ENCODE measurements at regions not wholly inside any gene's neighbourhood (a gene's known extent, or its start where the extent isn't known, plus 50 kb on each side); places are given as distances from the start of the nearest gene placed in this dataset.
"Not testable (repeated sequence)": the region's sequence is repeated elsewhere in the genome, so short reads cannot be mapped to it uniquely, and the experiment has no call there.

GRCh38 chr1:157348538-157349480, 203.5 kb downstream of the FCRL5 start:
- Mint-ChIP-seq H3K27me3 (peaks cover 60% of the 10 kb centered on the region), H3K27ac (no peak overlapping the region), H3K9me3 (peaks cover 9% of the 10 kb centered on the region), H3K4me3 (no peak overlapping the region), H3K36me3 (ENCODE audit: low read depth) (no peaks in the 10 kb centered on the region), H3K4me1 (ENCODE audit: low read depth) (no peaks in the 10 kb centered on the region)
- DNase-seq (no peak), ATAC-seq (ENCODE audit: poor library complexity) (no peak)
- no peaks in the 10 kb centered on the region for H3K4me1 ChIP-seq (ENCODE audit: insufficient read depth, low read length)
- H3K9me3 ChIP-seq (ENCODE audit: control insufficient read depth in 1 of 2, insufficient read depth in 1 of 2, low read length in 2 of 2): no peaks in the 10 kb centered on the region
- H3K27ac ChIP-seq (ENCODE audit: low read depth in 1 of 2, low read length in 2 of 2): no peak overlapping the region
- POLR2A ChIA-PET: no interaction called here
- CTCF ChIA-PET: no interaction called here
- TF ChIP-seq CTCF (IDR thresholded peaks at IDR 0.05): no peak
- no peak overlapping the region for H3K4me3 ChIP-seq (ENCODE audit: low read length)
- no peaks in the 10 kb centered on the region for H3K36me3 ChIP-seq (ENCODE audit: insufficient read depth, low read length)
- peaks cover 13 to 17% of the 10 kb centered on the region in 2 experiments for H3K27me3 ChIP-seq (ENCODE audit: control insufficient read depth in 1 of 2, insufficient read depth in 2 of 2, low read length in 2 of 2)
- intact Hi-C loops (cut with DNase I, micrococcal nuclease): no loop called here

- Histone ChIP-seq H3K36me3 (ENCODE audit: insufficient read depth, low read length) (no peaks in the 10 kb centered on the region), H3K27me3 (ENCODE audit: control insufficient read depth in 1 of 2, insufficient read depth in 2 of 2, low read length in 2 of 2) (peaks cover 7 to 17% of the 10 kb centered on the region in 2 experiments), H3K4me1 (ENCODE audit: insufficient read depth, low read length) (no peaks in the 10 kb centered on the region), H3K27ac (ENCODE audit: low read depth in 1 of 2, low read length in 2 of 2) (no peak overlapping the region), H3K9me3 (ENCODE audit: control insufficient read depth in 1 of 2, insufficient read depth in 1 of 2, low read length in 2 of 2) (no peaks in the 10 kb centered on the region), H3K4me3 (ENCODE audit: low read length) (no peak overlapping the region)
- Mint-ChIP-seq H3K4me1 (ENCODE audit: low read depth) (no peaks in the 10 kb centered on the region), H3K27ac (no peak overlapping the region), H3K36me3 (ENCODE audit: low read depth) (no peaks in the 10 kb centered on the region), H3K27me3 (peaks cover 56% of the 10 kb centered on the region), H3K9me3 (peaks cover 9% of the 10 kb centered on the region), H3K4me3 (no peak overlapping the region)
- intact Hi-C loops (cut with DNase I, micrococcal nuclease): no loop called here
- no peak for TF ChIP-seq CTCF (IDR thresholded peaks at IDR 0.05)
- DNase-seq: no peak
- no peak for ATAC-seq (ENCODE audit: poor library complexity)
- POLR2A ChIA-PET: no interaction called here
- CTCF ChIA-PET: no interaction called here
Measured at GRCh38 chr1:157347506-157347905, 204.8 kb downstream of the FCRL5 start.

GRCh38 chr1:157337785-157338184, 199.6 kb upstream of the ETV3 start:
- intact Hi-C loops (cut with DNase I, micrococcal nuclease); H3K27ac Mint-ChIP-seq; H3K4me1 ChIP-seq (ENCODE audit: insufficient read depth, low read length); DNase-seq; POLR2A ChIA-PET; H3K4me1 Mint-ChIP-seq (ENCODE audit: low read depth); H3K27ac ChIP-seq (ENCODE audit: low read depth in 1 of 2, low read length in 2 of 2); H3K4me3 ChIP-seq (ENCODE audit: low read length); H3K4me3 Mint-ChIP-seq; H3K36me3 Mint-ChIP-seq (ENCODE audit: low read depth); ATAC-seq (ENCODE audit: poor library complexity); CTCF ChIA-PET; H3K9me3 ChIP-seq (ENCODE audit: control insufficient read depth in 1 of 2, insufficient read depth in 1 of 2, low read length in 2 of 2); H3K27me3 ChIP-seq (ENCODE audit: control insufficient read depth in 1 of 2, insufficient read depth in 2 of 2, low read length in 2 of 2); H3K9me3 Mint-ChIP-seq; H3K36me3 ChIP-seq (ENCODE audit: insufficient read depth, low read length): not testable (repeated sequence)
- peaks cover 41% of the 10 kb centered on the region for H3K27me3 Mint-ChIP-seq

- no peaks in the 10 kb centered on the region for H3K4me1 ChIP-seq (ENCODE audit: insufficient read depth, low read length)
- H3K36me3 Mint-ChIP-seq (ENCODE audit: low read depth): no peaks in the 10 kb centered on the region
- no peak overlapping the region for H3K4me3 ChIP-seq (ENCODE audit: low read length)
- no peak for ATAC-seq (ENCODE audit: poor library complexity)
- no peak overlapping the region for H3K4me3 Mint-ChIP-seq
- H3K9me3 ChIP-seq (ENCODE audit: control insufficient read depth in 1 of 2, insufficient read depth in 1 of 2, low read length in 2 of 2): no peaks in the 10 kb centered on the region
- POLR2A ChIA-PET: no interaction called here
- H3K27ac Mint-ChIP-seq: no peak overlapping the region
- H3K36me3 ChIP-seq (ENCODE audit: insufficient read depth, low read length): no peaks in the 10 kb centered on the region
- peaks cover 0 to 9% of the 10 kb centered on the region in 2 experiments for H3K27me3 ChIP-seq (ENCODE audit: control insufficient read depth in 1 of 2, insufficient read depth in 2 of 2, low read length in 2 of 2)
- H3K9me3 Mint-ChIP-seq: peaks cover 8% of the 10 kb centered on the region
- no peaks in the 10 kb centered on the region for H3K4me1 Mint-ChIP-seq (ENCODE audit: low read depth)
- CTCF ChIA-PET: no interaction called here
- intact Hi-C loops (cut with DNase I, micrococcal nuclease): no loop called here
- no peak overlapping the region for H3K27ac ChIP-seq (ENCODE audit: low read depth in 1 of 2, low read length in 2 of 2)
- DNase-seq: no peak
- no peak for TF ChIP-seq CTCF (IDR thresholded peaks at IDR 0.05)
- H3K27me3 Mint-ChIP-seq: peaks cover 47% of the 10 kb centered on the region
Measured at GRCh38 chr1:157335056-157335455, 196.9 kb upstream of the ETV3 start.
